GM19324 (cell line): ENCODE measurements at regions not wholly inside any gene's neighbourhood (a gene's known extent, or its start where the extent isn't known, plus 50 kb on each side); places are given as distances from the start of the nearest gene placed in this dataset.

Experiments used
- ATAC-seq: cut with Tn5 transposase; IDR thresholded peaks from one replicate; pipeline ENCODE4 v1.9.1; 2021; ENCODE audit warnings: mild to moderate bottlenecking, moderate library complexity; ENCODE audit not compliant: unreplicated experiment, low FRiP score

DNA sequence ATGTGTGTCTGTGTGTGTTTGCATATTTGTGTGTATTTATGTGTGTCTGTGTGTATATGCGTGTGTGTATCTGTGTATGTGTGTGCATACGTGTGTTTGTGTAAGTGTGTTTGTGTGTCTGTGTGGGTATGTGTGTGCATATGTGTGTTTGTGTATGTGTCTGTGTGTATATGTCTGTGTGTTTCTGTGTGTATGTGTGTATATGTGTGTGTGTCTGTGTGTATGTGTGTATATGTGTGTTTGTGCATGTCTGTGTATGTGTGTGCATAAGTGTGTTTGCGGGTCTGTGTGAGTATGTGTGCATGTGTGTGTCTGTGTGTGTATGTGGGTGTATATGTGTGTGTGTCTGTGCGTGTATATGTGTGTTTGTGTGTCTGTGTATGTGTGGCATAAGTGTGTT lies 1030.5 kb upstream of the TMEM132C start:
- ATAC-seq: no peak

DNA sequence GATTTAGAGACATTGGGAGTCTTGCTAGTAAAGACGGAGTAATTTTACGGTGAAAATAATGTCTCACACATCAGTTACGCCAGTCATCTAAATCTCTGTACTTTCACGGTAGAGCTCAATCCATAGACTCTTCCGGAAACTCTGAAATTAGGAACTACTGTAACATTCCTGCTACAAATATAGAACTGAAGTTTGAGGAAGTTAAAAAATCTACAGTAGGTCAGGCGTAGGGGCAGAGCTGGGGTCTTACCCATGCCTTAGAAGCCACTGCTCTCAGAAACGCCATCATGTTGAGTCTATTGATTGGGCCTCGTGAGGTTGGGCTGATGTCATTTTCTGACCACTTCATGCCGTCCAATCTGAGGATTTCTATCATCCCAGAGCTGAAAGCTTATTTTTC lies 1029.8 kb upstream of the TMEM132C start:
- ATAC-seq: no peak

DNA sequence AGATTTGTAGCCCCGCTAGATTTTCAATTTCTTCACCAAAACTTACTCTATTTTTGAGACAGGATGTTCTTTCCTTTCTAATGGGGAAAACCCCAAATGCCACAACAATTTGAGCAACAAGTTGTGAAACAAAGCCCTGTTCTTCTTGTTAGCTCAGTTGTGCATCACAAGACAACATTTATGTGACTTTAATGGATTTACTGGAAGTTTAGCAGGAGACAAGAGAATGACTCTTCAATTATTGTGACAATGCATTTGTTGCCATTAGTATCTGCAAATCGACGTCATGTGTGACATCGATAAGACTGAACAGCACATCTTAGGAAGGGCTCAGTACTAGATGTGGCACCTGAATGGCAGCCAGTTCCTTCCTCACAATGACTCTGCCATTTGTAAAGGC lies 1028.9 kb upstream of the TMEM132C start:
- no peak for ATAC-seq

DNA sequence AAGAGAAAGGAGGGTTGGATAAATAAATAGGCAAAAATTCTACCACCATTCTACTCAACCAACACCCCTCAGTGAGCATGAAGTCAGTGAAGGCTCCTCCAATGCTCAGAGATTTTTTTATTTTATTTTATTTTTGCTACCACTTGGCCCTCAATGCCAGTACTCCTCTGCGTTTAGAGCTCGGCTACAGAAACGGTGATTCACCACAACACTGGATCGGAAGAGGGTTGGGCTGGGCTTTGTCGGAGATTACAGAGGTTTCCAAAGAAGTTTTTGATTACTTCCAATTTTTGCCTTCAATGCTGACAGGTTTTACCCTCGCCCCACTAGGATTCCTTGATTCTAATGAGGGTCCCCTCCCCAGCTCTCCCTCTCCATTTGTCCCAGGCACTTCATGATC lies 1027.2 kb upstream of the TMEM132C start:
- no peak for ATAC-seq

DNA sequence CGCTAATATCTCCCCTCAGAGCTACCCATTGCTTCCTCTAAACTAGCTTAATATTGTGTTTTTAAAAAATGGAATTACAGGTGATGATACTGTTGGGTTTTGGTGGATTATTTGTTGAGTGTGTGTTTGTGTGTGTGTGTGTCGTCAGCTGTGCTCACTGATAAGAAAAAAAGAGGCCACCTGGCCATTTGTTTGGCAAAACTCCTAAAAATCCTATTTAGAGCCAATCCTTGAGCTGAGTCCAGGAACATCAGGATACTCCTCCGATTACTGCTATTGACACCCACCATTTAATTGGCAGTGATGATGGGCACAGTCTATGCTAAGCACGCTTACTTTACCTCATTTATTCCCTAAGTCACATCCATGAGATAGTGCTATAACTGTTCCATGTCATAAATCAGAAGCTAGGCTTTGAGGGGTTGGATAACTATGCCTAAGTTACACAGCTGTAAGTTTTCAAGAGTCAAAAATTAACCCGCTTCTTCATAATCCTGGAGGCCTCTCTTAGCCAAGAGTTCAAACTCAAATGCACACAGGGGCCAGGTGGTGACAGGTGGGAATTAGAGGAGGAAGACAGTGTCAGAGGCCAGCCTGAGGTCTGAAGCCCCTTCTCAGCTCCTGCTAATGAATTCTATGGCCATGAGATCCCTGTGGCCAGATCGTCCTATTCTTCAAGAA lies 1026.6 kb upstream of the TMEM132C start:
- no peak for ATAC-seq

DNA sequence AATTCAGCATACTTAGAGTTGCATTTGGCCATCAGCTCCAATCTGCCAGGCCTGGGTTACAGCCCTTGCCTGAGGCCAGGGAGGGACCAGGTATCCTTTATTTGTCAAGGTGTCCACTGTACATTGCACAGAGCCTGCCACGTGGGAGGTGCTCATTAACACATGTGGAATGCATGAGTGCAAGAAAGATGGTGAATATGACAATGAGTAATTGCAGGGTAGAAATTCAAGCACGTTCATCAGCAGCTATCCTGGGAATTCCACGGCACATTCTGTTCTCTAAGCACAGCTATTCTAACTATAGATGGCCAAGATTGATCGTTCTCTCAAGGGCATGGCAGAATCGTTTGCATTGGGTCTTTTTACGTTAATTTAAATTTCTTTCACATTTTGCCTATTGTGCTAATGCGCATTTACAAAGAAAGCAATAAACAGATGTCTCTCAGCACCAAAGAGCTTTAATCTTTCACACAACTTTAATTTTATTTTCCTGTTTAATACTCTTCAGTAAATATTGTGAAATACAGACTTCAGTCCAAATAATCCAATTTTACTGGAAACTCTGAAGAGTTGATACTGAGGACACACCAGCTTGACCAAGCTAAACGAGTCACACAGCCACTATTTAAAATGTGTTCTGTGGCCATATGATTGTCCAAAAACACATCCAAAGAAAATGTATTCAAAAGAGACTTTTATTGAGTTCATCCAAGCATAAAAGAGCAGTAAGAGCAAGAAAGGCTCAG lies 1025.7 kb upstream of the TMEM132C start:
- no peak for ATAC-seq

DNA sequence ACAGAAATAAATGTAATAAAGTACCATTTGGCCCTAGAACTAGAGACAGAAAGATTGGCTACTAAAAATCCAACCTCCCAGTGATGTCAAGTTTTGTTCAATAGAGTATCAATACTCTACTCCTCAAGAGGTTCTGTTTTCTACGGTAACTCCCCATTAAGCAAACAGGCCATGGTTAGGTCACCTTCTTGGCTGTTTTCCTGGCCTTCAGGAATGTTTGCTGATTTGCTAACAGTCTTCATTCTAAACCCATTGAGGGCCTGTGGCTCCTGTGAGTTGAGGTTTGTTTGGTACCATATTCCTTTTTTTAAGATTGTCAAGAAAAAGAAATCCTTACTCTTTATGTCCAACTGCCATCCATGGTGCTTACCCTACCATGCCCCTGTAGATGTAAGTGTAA lies 1022.0 kb upstream of the TMEM132C start:
- no peak for ATAC-seq

DNA sequence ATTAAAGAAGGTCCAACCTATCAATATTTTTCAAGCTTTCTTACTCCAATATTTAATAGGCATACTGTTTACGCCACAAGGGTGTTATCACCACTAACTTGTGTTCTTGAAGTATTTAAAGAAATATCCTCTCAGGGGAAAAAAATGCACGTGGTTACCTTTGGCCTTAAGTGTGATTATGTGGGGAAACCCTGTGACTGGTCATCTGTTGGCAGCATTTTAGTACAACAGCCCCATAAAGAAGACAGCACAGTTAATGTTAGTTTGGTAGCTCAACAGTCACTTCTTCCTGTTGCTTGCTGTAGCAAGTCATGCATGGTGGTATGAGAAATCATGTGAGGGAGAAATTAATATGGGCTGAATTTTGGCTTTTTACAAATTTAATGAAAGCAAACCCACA lies 1021.5 kb upstream of the TMEM132C start:
- no peak for ATAC-seq

DNA sequence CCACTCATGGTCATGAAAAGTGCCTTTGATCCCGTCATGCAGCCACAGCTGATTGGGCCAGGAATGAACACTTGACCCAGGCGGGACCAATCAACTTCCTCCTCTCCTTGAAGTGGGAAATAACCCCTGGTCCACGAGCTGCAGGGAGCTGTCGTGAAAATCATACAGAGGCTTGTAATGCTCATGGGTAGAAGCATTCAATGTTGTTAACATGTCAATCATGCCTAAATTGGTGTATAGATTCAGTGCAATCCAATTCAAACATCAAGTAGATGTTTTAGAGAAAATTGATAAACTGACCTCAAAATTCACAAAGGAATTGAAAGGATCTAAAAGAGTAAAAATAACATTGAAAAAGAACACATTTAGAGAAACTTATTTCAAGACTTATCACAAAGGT lies 1019.0 kb upstream of the TMEM132C start:
- ATAC-seq: no peak

DNA sequence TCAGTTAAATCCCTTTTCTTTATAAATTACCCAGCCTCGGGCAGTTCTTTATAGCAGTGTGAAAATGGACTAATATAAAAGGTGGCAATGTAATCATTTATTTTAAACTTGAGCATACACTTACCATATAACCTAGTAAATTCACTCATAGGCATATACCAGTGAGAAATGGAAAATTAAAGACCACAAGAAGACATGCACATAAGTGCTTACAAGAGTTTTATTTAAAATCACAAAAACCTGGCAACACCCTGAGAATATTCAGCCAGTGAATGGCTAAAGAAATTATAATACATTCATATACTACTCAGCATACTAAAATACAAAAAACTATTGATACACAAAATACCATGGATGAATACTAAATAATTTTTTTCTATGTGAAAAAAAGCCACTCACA lies 1017.5 kb upstream of the TMEM132C start:
- ATAC-seq: no peak

DNA sequence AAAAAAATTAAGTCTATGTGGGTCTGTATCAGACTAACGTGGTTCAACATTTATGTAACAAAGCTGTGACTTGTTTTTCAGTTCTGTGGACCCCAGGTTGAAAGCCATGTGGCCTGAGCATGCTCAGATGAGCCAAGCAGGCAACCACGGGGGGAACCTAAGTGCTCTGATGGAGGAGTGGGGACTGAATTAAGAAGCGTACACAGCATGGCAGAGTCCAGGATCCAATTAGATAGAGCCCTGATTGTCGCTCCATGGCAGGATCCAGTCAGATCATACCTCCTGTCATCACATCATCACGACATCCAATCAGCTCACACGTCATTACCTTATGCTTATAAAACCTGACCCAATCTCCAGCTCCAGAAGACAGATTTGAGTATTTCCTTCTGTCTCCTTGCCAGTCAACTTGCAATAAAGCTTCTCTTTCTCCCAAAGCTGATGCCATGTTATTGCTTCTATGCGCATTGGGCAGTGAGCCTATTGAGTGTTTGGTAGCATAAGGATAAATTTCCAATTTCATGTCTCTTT lies 1013.1 kb upstream of the TMEM132C start:
- no peak for ATAC-seq

DNA sequence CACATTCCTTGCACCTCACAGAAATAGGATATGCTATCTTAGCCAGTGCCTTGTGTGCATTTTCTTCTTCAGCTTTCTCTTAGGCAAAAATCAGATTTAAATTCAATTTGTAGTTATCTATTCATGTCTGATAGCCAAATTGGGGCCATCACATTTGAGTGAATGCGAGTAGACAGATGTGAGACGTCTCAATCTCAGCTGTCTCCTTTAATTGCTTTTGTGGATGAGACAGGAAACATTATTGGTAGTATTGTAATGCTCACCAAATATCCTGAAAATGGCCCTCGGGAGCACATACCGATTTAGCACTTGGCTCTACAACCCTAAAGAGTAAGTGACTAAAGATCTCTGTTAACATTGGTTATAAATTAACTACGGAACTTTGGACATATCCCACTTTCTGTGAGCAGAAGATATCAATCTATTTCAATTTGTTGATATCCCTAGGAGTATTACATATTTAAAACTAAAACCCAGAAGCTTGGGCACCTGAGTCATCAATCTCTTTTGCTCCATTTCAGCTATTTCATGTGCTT lies 1012.5 kb upstream of the TMEM132C start:
- ATAC-seq: no peak

DNA sequence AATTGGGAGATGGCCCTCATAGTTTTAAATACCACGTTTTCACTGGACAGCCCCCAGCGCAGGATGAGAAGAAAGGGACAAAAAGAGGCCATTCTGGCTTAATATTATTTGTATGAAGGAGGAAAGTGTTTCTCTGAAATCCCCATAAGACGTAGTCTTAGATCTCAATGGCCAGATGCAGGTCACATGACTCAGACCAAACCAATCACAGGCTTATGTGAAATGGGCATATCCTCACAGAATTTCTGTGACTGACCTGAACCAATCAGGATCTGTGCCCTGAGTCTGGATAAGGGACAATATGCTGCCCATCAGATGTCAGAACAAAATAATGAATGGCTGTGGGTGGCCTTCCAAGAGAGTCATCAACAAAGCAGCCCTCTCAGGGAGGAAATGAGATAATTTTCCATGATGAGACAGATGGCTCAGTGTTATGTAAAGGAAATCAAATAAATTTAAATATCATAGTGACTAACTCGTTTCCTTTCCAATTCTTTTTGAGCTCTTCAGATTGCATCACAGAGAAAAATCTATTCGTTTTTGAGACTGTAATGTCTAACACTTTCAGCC lies 1009.5 kb upstream of the TMEM132C start:
- no peak for ATAC-seq

DNA sequence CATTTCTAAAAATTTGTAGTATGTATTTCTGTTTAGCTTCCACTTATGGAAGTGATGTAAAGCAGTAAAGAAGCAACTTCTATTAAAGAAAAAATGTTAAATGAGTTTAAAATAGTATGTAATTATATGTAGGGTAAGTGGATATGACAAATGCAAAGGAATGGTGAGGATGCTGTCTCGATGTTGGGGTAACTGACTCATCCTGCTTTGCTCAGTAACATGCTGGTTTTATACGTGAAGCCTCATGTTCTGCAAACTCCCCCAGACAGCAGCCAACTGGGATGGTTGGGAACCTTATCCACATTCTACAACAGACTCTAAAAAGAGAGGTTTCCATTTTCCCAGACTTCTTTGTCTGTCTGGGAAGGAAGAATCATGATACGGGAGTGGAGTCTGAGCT lies 1006.4 kb upstream of the TMEM132C start:
- ATAC-seq: no peak

DNA sequence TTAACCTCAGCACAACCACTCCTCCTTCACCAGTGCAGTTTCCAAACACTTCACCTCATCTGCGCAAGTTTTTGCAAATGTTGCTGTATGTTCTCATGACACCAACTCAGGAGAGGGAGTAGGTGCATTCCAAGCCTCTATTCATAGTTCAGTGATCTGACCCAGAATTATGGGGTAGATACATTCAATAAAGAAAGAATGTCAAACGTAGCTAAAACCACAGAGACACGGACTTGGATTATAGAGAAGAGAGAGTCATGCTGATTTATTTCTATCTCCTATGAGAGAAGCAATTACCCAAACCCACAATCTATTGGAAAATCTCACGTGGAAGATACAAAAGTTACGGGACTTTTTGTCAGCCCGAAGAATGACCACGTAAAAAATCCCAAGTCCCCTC lies 1006.0 kb upstream of the TMEM132C start:
- no peak for ATAC-seq

DNA sequence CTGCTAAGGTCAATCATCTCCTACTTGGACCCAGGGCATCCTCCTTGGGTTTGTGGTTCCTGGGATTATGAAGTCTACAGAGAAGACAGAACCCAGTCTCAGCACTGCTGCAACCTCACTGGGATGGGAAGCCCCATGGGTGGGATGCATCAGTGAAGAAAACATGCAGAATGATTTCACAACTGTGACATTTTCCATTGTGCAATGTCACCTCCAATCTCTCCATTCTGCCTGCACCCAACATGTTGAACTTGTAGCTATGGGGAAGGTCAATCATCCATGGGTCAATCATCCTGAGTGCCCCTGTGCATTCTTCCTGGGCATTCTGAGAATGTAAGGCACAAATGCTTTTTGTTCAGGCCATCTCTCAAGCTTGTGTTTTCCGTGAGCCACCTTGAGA lies 1004.4 kb upstream of the TMEM132C start:
- ATAC-seq: no peak

DNA sequence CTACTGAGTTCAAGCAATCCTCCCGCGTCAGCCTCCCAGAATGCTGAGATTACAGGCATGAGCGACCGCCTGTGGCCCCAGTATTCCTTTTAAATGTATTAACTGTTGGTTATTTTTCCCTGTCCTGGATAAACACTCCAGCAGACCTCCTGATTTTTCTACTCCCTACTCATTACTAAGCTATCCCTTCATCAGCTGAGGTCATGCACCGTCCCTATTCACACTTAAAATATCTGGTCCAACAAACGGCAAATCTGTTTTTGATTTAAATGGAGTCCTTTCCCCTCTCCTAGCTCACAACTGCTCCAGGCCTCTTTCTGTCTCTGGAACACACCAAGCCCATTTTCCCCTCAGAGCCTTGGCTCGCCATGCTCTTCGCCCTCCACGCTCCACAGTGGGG lies 1003.3 kb upstream of the TMEM132C start:
- ATAC-seq: no peak

DNA sequence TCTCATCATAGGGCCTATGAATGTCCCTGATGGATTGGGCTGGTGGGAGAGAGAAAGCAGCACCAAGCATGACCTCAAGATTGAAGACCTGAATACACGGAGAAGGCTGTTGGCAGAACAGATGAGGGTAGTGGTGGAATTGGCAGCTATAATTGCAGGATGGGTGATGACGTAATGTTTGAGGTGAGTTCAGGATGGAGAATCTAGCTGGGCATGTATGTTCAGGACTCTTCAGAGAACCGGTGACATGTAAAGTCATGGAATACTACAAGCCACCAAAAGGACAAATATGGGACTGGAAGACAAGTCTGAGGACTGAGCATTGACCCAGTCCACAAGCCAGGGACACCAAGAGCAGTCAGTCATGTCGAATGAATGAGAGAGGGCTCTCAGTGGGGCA lies 999.8 kb upstream of the TMEM132C start:
- no peak for ATAC-seq

DNA sequence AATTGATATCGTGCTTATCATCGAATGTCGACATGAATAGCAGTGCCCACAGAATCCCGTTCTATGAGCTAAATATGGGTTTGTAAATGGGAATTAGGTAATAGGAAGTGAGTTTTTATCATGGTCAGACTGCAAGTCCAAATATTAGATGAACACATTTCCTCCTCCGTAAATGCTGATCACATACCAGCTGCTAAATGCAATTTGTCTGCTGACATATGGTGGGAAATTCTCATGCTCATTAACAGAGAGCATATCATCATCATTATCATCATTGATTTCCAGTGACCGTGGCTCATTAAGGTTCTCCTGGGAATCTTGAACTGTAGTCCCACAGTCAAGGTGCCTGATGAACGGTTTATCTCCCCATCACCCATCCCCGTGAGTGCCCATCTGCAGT lies 998.8 kb upstream of the TMEM132C start:
- no peak for ATAC-seq

DNA sequence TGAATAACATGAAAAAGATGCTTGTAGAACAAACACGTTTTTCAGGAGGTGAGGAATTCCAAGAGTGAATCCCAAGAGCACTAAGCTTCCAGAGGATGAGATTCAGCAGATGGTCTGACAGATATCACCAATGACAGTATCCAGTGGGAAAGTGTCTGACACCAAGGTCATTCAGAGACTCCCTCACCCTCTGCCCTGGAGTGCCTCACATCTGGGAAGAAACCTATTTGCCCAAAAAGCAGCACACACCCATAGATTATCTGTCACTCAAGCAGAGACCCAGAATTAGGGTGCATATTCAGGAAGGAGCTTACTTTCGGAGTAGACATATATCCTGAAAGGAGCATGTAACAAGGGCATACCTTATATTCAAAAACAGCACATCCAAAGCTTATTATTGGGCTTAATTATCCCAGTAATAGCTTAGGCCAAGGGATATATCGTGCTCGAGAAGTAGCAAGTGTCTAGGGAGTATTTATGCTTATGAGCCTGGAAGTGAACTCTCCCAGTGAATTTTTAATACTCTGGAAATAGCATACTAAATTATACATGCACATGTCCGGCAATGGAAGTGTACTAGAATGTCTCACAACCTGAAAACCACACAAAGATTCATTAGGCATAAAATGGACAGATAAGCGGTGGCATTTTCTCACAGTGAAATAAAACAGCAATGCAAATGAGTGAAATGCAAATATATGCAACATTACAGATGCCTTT lies 998.1 kb upstream of the TMEM132C start:
- no peak for ATAC-seq

DNA sequence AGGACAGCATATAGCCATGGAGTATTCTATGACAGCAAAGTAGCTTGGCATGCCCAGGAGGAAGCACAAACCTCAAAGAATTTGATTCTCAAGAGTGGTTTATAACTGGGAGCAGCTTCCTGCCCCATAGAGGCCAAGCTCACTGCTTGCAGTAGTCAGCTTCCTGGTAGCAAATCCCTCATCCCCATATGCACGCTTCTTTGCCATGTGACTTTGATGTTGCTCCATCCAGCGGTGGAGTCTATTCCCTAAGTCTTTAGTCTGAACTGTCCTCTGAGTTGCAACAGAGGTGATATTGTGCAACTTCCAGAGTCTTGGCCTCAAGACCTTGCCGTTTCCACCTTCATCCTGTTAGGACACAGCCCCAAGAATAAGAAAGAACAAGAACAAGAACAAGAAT lies 996.8 kb upstream of the TMEM132C start:
- no peak for ATAC-seq
